HG02610 (cell line): ENCODE measurements at regions not wholly inside any gene's neighbourhood (a gene's known extent, or its start where the extent isn't known, plus 50 kb on each side); places are given as distances from the start of the nearest gene placed in this dataset.
"Not testable (repeated sequence)": the region's sequence is repeated elsewhere in the genome, so short reads cannot be mapped to it uniquely, and the experiment has no call there.

Source experiments
- ATAC-seq: cut with Tn5 transposase; IDR thresholded peaks from one replicate; pipeline ENCODE4 v1.9.1; 2021; ENCODE audit warnings: mild to moderate bottlenecking, moderate library complexity; ENCODE audit not compliant: unreplicated experiment

- ATAC-seq, result not testable (repeated sequence)
Observed at GRCh38 chr20:40889266-40889665, 139.4 kb upstream of the TOP1 start.

- ATAC-seq, result no peak
Observed at GRCh38 chr20:40890181-40890580, 138.4 kb upstream of the TOP1 start.

GRCh38 chr20:40890635-40891034 lies 138.0 kb upstream of the TOP1 start:
- no peak for ATAC-seq

- no peak for ATAC-seq
Observed at GRCh38 chr20:40891351-40891750, 137.3 kb upstream of the TOP1 start.

GRCh38 chr20:40892642-40893041 lies 136.0 kb upstream of the TOP1 start:
- ATAC-seq, result no peak

GRCh38 chr20:40893610-40894236 lies 134.9 kb upstream of the TOP1 start:
- no peak for ATAC-seq

GRCh38 chr20:40894237-40894630 lies 134.4 kb upstream of the TOP1 start:
- no peak for ATAC-seq

- no peak for ATAC-seq
Observed at GRCh38 chr20:40895182-40895581, 133.4 kb upstream of the TOP1 start.

GRCh38 chr20:40896814-40897700 lies 131.6 kb upstream of the TOP1 start:
- ATAC-seq, result no peak

GRCh38 chr20:40899344-40899743 lies 129.3 kb upstream of the TOP1 start:
- no peak for ATAC-seq

GRCh38 chr20:40900666-40901215 lies 127.9 kb upstream of the TOP1 start:
- ATAC-seq, result no peak

GRCh38 chr20:40902661-40903060 lies 126.0 kb upstream of the TOP1 start:
- ATAC-seq, result no peak

- ATAC-seq, result no peak
Observed at GRCh38 chr20:40908309-40908708, 120.3 kb upstream of the TOP1 start.

- ATAC-seq, result not testable (repeated sequence)
Observed at GRCh38 chr20:40909489-40909888, 119.1 kb upstream of the TOP1 start.

- not testable (repeated sequence) for ATAC-seq
Observed at GRCh38 chr20:40910436-40910835, 118.2 kb upstream of the TOP1 start.

- not testable (repeated sequence) for ATAC-seq
Observed at GRCh38 chr20:40911152-40911551, 117.5 kb upstream of the TOP1 start.

GRCh38 chr20:40913224-40914185 lies 115.1 kb upstream of the TOP1 start:
- ATAC-seq, result no peak

GRCh38 chr20:40915756-40916155 lies 112.9 kb upstream of the TOP1 start:
- ATAC-seq, result no peak

- ATAC-seq, result no peak
Observed at GRCh38 chr20:40916276-40916675, 112.3 kb upstream of the TOP1 start.

GRCh38 chr20:40920291-40920690 lies 108.3 kb upstream of the TOP1 start:
- ATAC-seq, result no peak

GRCh38 chr20:40922865-40923264 lies 105.8 kb upstream of the TOP1 start:
- no peak for ATAC-seq
